Endothelial cell of umbilical vein (primary cell): ENCODE measurements at regions not wholly inside any gene's neighbourhood (a gene's known extent, or its start where the extent isn't known, plus 50 kb on each side); places are given as distances from the start of the nearest gene placed in this dataset.

Experiments used
- BruUV-seq: library from RNA; stranded (reverse); fragments of 400-500 nt; replicated peaks from 2 replicates; lab custom pipeline; 2021; lab: Mats Ljungman, UMichigan
- CTCF ChIA-PET: fragments of 300-600, 350-600 bp; sonication (Branson Sonifier 250); formaldehyde crosslinking; loops from one replicate; lab custom pipeline; 2021; ENCODE audit warnings: antibody characterized with exemption, inconsistent platforms; lab: Charles Lee
- POLR2A ChIA-PET: fragments of 300-600, 350-600 bp; sonication (Branson Sonifier 250); formaldehyde crosslinking; loops from one replicate; lab custom pipeline; 2021; ENCODE audit warnings: antibody characterized with exemption, inconsistent platforms; lab: Charles Lee
- DNase-seq: peaks from one replicate; pipeline ENCODE4 v3.0.0-alpha.2; 2011; ENCODE audit warnings: low read depth, low spot score
- FAIRE-seq: peaks from 2 replicates; lab custom pipeline; 2011; peaks lifted over from hg19 to GRCh38; lab: Jason Lieb, UNC
- H2AFZ ChIP-seq: 2 replicates; pipeline ENCODE4 v1.6.0; 2012; ENCODE audit warnings: low read depth, low read length, control low read depth, inconsistent platforms
- H3K27ac ChIP-seq: 2 replicates; pipeline ENCODE4 v1.5.1; 2011; ENCODE audit warnings: low read depth, mild to moderate bottlenecking, control low read depth, low read length, moderate library complexity; ENCODE audit not compliant: insufficient read depth
- H3K27me3 ChIP-seq, 2 experiments: 2 replicates each; pipeline versions ENCODE4 v1.6.0 to v1.6.1; 2011; ENCODE audit warnings: low read length in 2 of 2, mixed read lengths in 1 of 2; ENCODE audit not compliant: control insufficient read depth in 2 of 2, insufficient read depth in 2 of 2
- H3K36me3 ChIP-seq, 2 experiments: 2 replicates in 1 of 2; 3 replicates in 1 of 2; pipeline ENCODE4 v1.5.1; 2011; ENCODE audit warnings: low read length in 2 of 2, mild to moderate bottlenecking in 1 of 2, moderate library complexity in 1 of 2; ENCODE audit not compliant: control insufficient read depth in 2 of 2, insufficient read depth in 2 of 2; ENCODE audit errors: extremely low read depth in 1 of 2
- H3K4me1 ChIP-seq: 3 replicates; pipeline ENCODE4 v1.5.1; 2011; ENCODE audit warnings: mild to moderate bottlenecking, low read length; ENCODE audit not compliant: control insufficient read depth, insufficient read depth; ENCODE audit errors: extremely low read depth
- H3K4me2 ChIP-seq: 2 replicates; pipeline ENCODE4 v1.6.1; 2011; ENCODE audit warnings: low read length, control low read depth, mixed read lengths; ENCODE audit not compliant: insufficient read depth
- H3K4me3 ChIP-seq, 3 experiments: fragments of 200-600 bp in 1 of 3; sonication (generic), shearing (Covaris generic) in 1 of 3; replicated peaks in 1 of 3; 2 replicates each; pipeline ENCODE4 v1.5.1; 2011 to 2016; ENCODE audit warnings: control low read depth in 3 of 3, low read length in 3 of 3, mild to moderate bottlenecking in 2 of 3, inconsistent platforms in 1 of 3, low read depth in 1 of 3, moderate library complexity in 1 of 3; ENCODE audit not compliant: insufficient read depth in 1 of 3
- H3K79me2 ChIP-seq: 2 replicates; pipeline ENCODE4 v1.6.0; 2012; ENCODE audit warnings: low read length, inconsistent platforms; ENCODE audit not compliant: control insufficient read depth, insufficient read depth
- H3K9ac ChIP-seq: replicated peaks from 2 replicates; pipeline ENCODE3; 2011; ENCODE audit warnings: low read length, control low read depth; ENCODE audit not compliant: insufficient read depth; ENCODE audit errors: extremely low read depth
- H3K9me1 ChIP-seq: replicated peaks from 3 replicates; pipeline ENCODE4 v1.6.0; 2011; ENCODE audit warnings: mild to moderate bottlenecking, low read length; ENCODE audit not compliant: control insufficient read depth, insufficient read depth; ENCODE audit errors: extremely low read depth
- H3K9me3 ChIP-seq: replicated peaks from 2 replicates; pipeline ENCODE4 v1.5.1; 2012; ENCODE audit warnings: low read length, inconsistent platforms; ENCODE audit not compliant: control insufficient read depth, insufficient read depth
- H4K20me1 ChIP-seq: replicated peaks from 2 replicates; pipeline ENCODE3; 2011; ENCODE audit warnings: mild to moderate bottlenecking, low read length; ENCODE audit not compliant: control insufficient read depth, insufficient read depth; ENCODE audit errors: extremely low read depth
- EZH2 ChIP-seq: IDR thresholded peaks from 2 replicates; pipeline ENCODE4 v1.6.1; 2012; ENCODE audit warnings: borderline replicate concordance, low read depth, mild to moderate bottlenecking, moderate library complexity, low read length, inconsistent platforms; ENCODE audit not compliant: severe bottlenecking
- FOS ChIP-seq: IDR thresholded peaks from 2 replicates; pipeline ENCODE4 v1.6.1; 2011; ENCODE audit warnings: mild to moderate bottlenecking, low read length, moderate library complexity, borderline replicate concordance; ENCODE audit not compliant: insufficient read depth
- GATA2 ChIP-seq: IDR thresholded peaks from 2 replicates; pipeline ENCODE4 v1.7.0; 2011; ENCODE audit warnings: low read depth, mild to moderate bottlenecking, moderate library complexity, mixed read lengths, low read length; ENCODE audit not compliant: insufficient read length, insufficient read depth
- JUN ChIP-seq: IDR thresholded peaks from 2 replicates; pipeline ENCODE4 v1.6.1; 2011; ENCODE audit warnings: borderline replicate concordance, low read depth; ENCODE audit not compliant: insufficient read length, insufficient read depth
- MYC ChIP-seq: IDR thresholded peaks from one replicate; pipeline ENCODE4 v1.6.1; 2011; ENCODE audit warnings: mild to moderate bottlenecking, low read depth, low read length
- POLR2A ChIP-seq: IDR thresholded peaks from 2 replicates; pipeline ENCODE4 v1.6.1; 2012; ENCODE audit warnings: low read depth, mild to moderate bottlenecking, control low read depth, low read length
- POLR2AphosphoS5 ChIP-seq: IDR thresholded peaks from 2 replicates; pipeline ENCODE4 v1.6.1; 2012; ENCODE audit warnings: low read depth, mild to moderate bottlenecking, control low read depth, low read length, moderate library complexity; ENCODE audit not compliant: insufficient read depth
- dilution Hi-C: fragments of 300-500 bp; cut with MboI; formaldehyde crosslinking; loops from one replicate; pipeline ENCODE4 v1.15.0; 2019; ENCODE audit warnings: low sequenced_read_pairs; ENCODE audit not compliant: extremely low pct_ligation_motif_present
- intact Hi-C: fragments of 100-400 bp; cut with micrococcal nuclease; formaldehyde crosslinking; loops from one replicate; pipeline ENCODE4 v1.10.0; 2022
- TF ChIP-seq, protein P1 (sequence below): IDR thresholded peaks from 2 replicates; pipeline ENCODE4 v1.6.1; 2011; ENCODE audit not compliant: insufficient read depth, insufficient read length
- TF ChIP-seq, protein P2 (sequence below), 2 donors: IDR thresholded peaks; 1 replicate in 1 of 2; 2 replicates in 1 of 2; pipeline ENCODE4 v1.5.1; 2011; ENCODE audit warnings: low read length in 2 of 2, mild to moderate bottlenecking in 2 of 2, moderate library complexity in 2 of 2, control low read depth in 1 of 2, inconsistent platforms in 1 of 2, low read depth in 1 of 2; ENCODE audit not compliant: insufficient read depth in 1 of 2; ENCODE audit errors: extremely low read depth in 1 of 2

DNA sequence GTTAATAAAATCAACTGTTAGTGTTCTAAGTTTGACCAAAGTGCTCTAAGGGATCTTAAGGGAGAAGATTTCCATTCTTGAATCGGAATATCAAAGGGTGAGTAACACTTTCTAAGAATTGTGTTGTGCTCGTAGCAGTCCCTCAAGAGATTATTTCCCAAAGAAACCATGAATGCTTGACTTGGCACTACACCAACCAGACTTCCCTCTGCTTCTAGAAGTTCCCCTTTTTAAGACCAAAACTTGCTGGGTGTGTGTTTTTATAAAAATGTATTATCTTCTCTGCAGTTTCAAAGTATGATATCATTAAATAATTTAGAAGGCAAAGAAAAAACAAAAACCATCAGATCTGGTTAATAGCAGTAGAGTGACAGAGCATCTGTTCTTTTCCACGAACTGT lies 522.0 kb upstream of the FAM98A start:
- POLR2A ChIA-PET, result no interaction called here
- H3K4me2 ChIP-seq, result no peak overlapping the region
- no peaks in the 10 kb centered on the region for H3K9me1 ChIP-seq
- H3K79me2 ChIP-seq, result no peaks in the 10 kb centered on the region
- no peaks in the 10 kb centered on the region for H3K9me3 ChIP-seq
- H4K20me1 ChIP-seq, result no peaks in the 10 kb centered on the region
- dilution Hi-C loops (no loop called here), intact Hi-C loops (no loop called here)
- no peak for DNase-seq
- no peak overlapping the region for H3K9ac ChIP-seq
- H3K36me3 ChIP-seq, result no peaks in the 10 kb centered on the region
- no peak overlapping the region for H3K27ac ChIP-seq
- TF ChIP-seq MYC, result no peak
- no peak for TF ChIP-seq JUN
- no peak for TF ChIP-seq POLR2A
- TF ChIP-seq EZH2, result no peak
- TF ChIP-seq FOS, result no peak
- TF ChIP-seq, protein P1, sequence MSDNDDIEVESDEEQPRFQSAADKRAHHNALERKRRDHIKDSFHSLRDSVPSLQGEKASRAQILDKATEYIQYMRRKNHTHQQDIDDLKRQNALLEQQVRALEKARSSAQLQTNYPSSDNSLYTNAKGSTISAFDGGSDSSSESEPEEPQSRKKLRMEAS, result no peak
- TF ChIP-seq GATA2, result no peak
- TF ChIP-seq, protein P2, sequence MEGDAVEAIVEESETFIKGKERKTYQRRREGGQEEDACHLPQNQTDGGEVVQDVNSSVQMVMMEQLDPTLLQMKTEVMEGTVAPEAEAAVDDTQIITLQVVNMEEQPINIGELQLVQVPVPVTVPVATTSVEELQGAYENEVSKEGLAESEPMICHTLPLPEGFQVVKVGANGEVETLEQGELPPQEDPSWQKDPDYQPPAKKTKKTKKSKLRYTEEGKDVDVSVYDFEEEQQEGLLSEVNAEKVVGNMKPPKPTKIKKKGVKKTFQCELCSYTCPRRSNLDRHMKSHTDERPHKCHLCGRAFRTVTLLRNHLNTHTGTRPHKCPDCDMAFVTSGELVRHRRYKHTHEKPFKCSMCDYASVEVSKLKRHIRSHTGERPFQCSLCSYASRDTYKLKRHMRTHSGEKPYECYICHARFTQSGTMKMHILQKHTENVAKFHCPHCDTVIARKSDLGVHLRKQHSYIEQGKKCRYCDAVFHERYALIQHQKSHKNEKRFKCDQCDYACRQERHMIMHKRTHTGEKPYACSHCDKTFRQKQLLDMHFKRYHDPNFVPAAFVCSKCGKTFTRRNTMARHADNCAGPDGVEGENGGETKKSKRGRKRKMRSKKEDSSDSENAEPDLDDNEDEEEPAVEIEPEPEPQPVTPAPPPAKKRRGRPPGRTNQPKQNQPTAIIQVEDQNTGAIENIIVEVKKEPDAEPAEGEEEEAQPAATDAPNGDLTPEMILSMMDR (IDR thresholded peaks at IDR 0.05; ENCODE audit: extremely low read depth in 1 of 2, insufficient read depth in 1 of 2, low read depth in 1 of 2, low read length in 2 of 2), result no peak
- TF ChIP-seq POLR2AphosphoS5, result no peak
- CTCF ChIA-PET, result no interaction called here
- FAIRE-seq, result no peak
- no peaks in the 10 kb centered on the region for H3K27me3 ChIP-seq
- no peak overlapping the region for H3K4me3 ChIP-seq
- no peaks in the 10 kb centered on the region for H3K4me1 ChIP-seq
- BruUV-seq, result no TSS peak
- no peak overlapping the region for H2AFZ ChIP-seq
